Stimulated activated CD8-positive, alpha-beta memory T cell treated with anti-CD3 and anti-CD28 coated beads, Interleukin-2, amount 100 ng/mL, for 1 hour (primary cell): ENCODE measurements at regions not wholly inside any gene's neighbourhood (a gene's known extent, or its start where the extent isn't known, plus 50 kb on each side); places are given as distances from the start of the nearest gene placed in this dataset.

ENCODE experiments used
- DNase-seq, 2 donors: peaks; one replicate each; pipeline ENCODE4 v3.0.0-alpha.2; 2020; ENCODE audit warnings: low read depth in 2 of 2

- DNase-seq, result no peak
These were observed 271.6 kb upstream of the PPP2R2D start for GRCh38 chr10:131629026-131629770.

- no peak for DNase-seq
These were observed 270.0 kb upstream of the PPP2R2D start for GRCh38 chr10:131630772-131631258.

- DNase-seq, result no peak
These were observed 269.2 kb upstream of the PPP2R2D start for GRCh38 chr10:131631619-131632018.

- no peak for DNase-seq
These were observed 265.2 kb upstream of the PPP2R2D start for GRCh38 chr10:131635564-131636015.

DNA sequence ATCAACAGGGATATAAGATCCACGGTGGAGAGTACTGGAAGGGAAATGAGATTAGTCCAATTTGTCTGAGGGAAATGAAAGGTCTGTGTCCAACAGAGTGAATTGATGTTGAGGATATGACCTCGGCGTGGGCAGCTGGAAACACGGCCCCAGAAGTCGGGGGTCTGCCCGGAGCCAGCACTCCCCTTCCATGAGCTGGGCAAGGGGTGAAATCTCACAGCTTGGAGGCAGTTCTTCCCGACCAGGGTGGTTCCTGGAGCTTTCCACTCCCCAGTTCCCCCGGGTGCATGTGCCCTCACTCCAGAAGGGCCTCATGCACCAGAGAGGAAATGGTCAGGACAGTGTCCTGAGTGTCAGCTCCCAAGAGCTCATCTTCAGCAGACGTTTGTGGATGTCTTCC, 264.7 kb upstream of the PPP2R2D start:
- DNase-seq, result no peak

GRCh38 chr10:131636841-131637724, 263.7 kb upstream of the PPP2R2D start:
- DNase-seq, result no peak

GRCh38 chr10:131638049-131638879, 262.5 kb upstream of the PPP2R2D start:
- no peak for DNase-seq

GRCh38 chr10:131638880-131639278, 261.9 kb upstream of the PPP2R2D start:
- no peak for DNase-seq

- no peak for DNase-seq
These were observed 260.7 kb upstream of the PPP2R2D start for GRCh38 chr10:131640045-131640644.

DNA sequence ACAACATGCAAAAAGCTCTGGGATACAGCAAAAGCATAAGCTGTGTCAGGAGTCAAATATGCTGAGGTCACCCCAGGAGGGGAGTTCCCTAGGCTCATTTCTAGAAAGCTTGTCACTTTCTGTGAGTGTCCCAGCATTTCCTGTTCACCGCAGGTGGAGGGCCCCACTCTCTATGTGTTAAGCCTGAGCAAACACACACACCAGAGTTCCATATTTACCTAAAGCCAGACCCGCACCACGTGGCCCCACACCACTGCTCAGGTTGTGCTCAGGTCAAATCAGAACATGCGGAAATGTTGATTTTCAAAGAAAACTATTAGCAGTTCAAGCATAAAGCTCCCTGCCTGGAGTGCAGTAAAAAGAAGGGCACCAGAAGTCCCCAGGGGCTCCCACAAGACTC, 259.6 kb upstream of the PPP2R2D start:
- no peak for DNase-seq

DNA sequence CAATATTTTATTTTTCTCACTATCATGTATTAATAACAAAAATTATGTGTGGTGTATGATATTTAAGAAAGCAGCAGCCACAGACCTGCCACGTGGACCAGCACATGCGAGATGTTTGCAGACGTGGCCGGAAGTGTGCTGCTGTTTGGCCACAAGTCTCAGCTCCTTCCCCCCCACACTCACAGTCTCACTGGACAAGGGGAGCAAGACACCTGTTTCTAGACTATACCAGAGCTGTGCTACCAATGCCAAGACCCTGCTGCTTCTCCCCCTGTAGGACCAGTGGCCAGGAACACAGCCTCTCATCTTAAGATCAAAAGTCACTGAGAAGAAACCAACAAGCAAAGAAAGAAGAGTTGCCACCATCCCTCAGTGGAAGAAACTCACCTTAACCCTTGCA, 258.9 kb upstream of the PPP2R2D start:
- DNase-seq, result no peak

DNA sequence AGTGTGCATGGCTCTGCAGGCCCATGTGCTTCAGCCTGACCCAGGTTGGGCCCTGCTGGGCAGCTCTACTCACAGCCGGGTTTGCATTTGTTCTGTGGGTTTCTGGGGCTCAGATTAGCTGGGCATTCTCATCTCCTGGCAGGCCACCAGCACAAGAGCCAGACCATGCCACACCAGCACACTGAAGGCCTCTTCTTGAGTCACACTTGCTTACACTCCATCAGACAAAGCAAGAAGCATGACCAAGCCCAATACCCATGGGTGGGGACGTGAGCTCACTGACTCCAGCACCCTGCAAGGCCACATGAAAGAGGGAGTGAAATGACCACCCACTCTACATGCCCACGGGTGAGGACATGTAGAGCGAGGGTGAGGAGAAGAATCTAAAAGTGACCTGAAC, 257.8 kb upstream of the PPP2R2D start:
- no peak for DNase-seq

DNA sequence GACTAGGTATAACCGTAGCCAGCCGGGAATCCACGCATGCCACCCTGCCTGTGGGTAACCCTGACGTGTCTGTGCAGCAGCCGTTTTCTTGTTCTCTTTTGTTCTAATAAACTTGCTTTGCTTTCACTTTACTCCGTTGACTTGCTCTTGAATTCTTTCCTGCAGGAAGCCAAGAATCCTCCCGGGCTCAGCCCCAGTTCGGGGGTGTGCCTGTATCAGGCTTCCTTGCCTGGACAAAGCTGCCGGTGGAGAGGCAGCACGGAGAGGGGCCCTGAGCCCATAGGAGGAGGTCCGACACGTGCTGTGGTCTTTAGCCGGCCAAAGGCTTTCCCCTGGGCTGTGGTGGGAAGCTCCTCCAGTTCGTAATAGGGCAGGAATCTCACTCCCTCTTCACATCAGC, 256.5 kb upstream of the PPP2R2D start:
- DNase-seq, result no peak

DNA sequence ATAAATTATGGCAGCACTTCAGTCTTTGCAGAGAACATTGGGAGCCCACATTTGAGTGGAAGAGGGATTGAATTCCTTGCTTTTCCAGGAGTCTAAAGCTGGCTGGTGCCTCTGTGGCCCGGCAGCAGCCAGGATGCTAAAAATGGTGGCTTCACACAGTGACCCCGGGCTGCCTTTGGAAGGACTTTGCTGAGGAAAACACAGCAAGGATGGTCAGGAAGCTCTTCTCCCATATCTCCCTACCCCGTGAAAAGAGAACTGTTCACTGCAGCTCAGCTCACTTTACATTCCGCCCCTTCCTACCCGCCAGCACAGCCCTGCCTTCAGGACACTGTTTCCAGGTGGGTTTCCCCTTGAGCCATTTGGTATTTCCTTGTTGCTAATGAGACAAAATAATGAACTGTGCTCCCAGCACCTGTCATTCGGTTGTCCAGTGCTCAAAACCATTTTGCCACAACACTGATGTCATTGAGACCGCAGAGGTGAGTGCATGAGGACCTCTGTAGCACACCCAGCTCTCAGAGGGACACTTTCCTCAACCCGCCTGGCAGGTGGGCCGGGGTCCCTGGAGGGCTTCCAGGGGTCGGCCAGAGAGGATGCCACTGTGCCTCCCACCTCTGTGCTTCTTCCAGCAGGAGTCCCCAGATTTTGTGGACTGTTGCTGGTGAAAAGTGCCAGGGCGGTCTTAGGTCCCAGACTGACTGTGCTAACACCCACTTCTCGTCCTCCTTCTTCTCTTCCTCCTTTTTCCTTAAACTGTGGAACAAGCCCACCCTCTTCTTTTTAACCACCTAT, 255.7 kb upstream of the PPP2R2D start:
- DNase-seq, result no peak

- DNase-seq, result no peak
These were observed 255.1 kb upstream of the PPP2R2D start for GRCh38 chr10:131645756-131646155.

DNA sequence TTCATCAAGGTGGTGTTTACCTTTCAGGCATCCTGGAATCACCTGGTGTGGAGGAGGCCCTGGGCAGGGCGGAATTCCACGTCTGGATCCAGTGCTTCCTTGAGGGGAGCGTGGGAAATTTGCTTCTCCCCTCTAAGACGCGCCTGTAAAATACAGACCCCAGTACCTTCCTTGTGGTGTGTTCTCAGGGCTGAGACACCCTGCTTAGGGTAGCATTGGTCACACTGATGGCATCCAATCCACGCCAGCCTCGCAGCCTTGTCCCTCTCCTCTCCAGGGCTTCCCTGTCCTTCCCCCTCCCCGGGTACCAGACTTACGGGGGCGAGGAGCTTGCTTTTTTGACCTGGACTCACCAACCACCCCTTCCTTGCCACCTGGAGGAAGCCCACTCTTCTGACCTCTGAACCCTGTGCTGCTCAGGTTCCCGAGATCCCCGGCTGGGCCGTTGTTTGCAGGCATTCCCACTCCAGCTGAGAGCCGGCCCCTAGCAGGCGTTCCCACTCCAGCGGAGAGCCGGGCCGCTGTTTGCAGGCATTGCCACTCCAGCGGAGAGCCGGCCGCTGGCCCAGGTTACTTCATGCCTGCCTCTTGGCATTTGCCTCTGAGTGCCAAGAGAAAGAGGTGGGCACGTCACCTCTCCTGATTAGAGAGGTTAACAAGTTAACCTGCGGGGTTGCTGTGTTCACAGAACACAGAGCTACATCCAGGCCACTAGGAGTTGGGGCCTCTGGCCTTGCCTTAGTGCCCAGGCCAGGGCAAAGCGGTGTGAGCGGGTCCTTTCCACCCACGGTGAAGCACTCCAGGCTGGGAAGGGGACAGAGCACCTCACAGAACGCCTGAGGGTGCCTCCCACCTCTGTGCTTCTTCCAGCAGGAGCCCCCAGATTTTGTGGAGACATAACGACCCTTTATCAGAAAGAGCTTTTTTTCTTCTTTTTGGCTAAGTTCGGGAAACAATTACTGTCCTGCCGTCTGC, 254.0 kb upstream of the PPP2R2D start:
- DNase-seq, result no peak

GRCh38 chr10:131647789-131648188, 253.0 kb upstream of the PPP2R2D start:
- DNase-seq, result no peak

DNA sequence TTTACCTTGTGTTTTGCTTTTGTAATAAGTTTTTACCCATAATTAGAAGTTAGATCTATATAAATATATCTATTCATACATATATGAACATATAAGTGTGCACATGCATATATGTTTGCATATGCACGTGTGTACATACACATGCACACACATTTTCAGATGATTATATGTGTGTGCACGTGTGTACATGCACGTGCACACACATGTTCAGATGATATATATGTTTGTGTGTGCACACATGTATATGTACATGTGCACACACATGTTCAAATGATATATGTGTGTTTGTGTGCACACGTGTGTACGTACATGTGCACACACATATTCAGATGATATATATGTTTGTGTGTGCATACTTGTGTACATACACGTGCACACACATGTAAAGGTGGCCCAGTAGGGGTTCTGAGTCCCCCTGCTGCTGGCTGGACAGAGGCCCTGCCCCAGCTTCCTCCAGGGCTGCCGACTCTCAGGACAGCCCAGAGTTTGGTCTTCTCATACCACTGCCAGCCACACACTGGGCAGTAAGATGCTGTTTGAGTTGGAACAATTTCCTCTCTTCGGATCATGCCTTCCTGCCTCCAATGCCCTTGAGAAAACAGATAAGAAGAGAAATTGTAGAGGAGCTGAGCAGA, 252.3 kb upstream of the PPP2R2D start:
- no peak for DNase-seq

GRCh38 chr10:131649617-131650016, 251.2 kb upstream of the PPP2R2D start:
- DNase-seq, result no peak
